ENCODE measurements at regions not wholly inside any gene's neighbourhood (a gene's known extent, or its start where the extent isn't known, plus 50 kb on each side); places are given as distances from the start of the nearest gene placed in this dataset.

DNA sequence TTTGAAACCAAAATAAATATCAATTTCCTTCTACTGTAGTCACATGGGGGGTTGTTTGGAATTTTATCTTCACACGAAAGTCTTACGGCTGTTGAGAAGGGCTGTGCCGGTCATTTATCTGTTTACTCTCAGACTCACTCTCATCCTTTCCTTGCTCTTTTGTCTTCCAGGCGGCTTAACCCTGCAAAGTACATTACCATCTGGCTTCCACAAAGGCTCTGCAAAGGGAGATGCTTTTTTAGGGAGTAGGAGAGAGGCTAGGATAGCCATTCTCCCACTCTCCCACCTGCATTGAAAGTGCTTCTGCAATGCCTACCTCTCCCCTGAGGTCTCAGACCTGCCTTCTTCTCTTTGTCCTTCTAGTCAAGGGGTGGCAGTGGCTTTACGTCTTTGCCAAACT is 247.6 kb downstream of the MEIS1 start:
- Histone ChIP-seq H3K9me3 (ENCODE audit: control insufficient read depth, insufficient read depth, low read length) (no peaks in the 10 kb centered on the region), H2BK120ac (ENCODE audit: low read depth, low read length) (no peak overlapping the region), H3K9me1 (ENCODE audit: insufficient read depth, low read length) (no peaks in the 10 kb centered on the region), H3K4ac (ENCODE audit: low read depth, low read length) (no peak overlapping the region), H3K4me2 (ENCODE audit: low read depth, low read length) (no peak overlapping the region), H2BK15ac (ENCODE audit: low read depth, low read length) (no peak overlapping the region; the same call in 2 of the 3 replicates), H4K8ac (ENCODE audit: low read depth in 2 of 2, low read length in 2 of 2) (no peak overlapping the region), H3K14ac (replicated peaks; ENCODE audit: low read depth, low read length) (no peak overlapping the region), H2AK9ac (replicated peaks; ENCODE audit: low read depth, low read length, poor library complexity) (no peak overlapping the region), H3K18ac (ENCODE audit: low read depth, low read length) (no peak overlapping the region), H3K27ac (ENCODE audit: insufficient read depth, low read length) (no peak overlapping the region), H3K9ac (ENCODE audit: low read depth, low read length) (no peak overlapping the region), H3K27me3 (ENCODE audit: control insufficient read depth, insufficient read depth, low read length) (no peaks in the 10 kb centered on the region), H4K91ac (ENCODE audit: insufficient read depth, low read depth, low read length) (no peak overlapping the region), H3K36me3 (ENCODE audit: control insufficient read depth, insufficient read depth, low read length) (no peaks in the 10 kb centered on the region), H2AFZ (replicated peaks; ENCODE audit: low read length, poor library complexity) (no peak overlapping the region), H3K4me1 (ENCODE audit: control insufficient read depth, insufficient read depth, low read length) (peaks cover 2% of the 10 kb centered on the region), H4K5ac (ENCODE audit: low read depth, low read length) (no peak overlapping the region), H3K79me1 (ENCODE audit: low read depth in 1 of 2, low read length in 2 of 2) (no peaks in the 10 kb centered on the region), H2BK20ac (ENCODE audit: low read depth, low read length) (no peak overlapping the region), H3K56ac (ENCODE audit: extremely low read depth, insufficient read depth, low read length) (no peak overlapping the region), H3K4me3 (ENCODE audit: insufficient read depth, low read depth, low read length) (no peak overlapping the region), H3K23ac (ENCODE audit: low read depth, low read length) (no peak overlapping the region), H2AK5ac (ENCODE audit: low read depth, low read length) (no peak overlapping the region; the same call in 1 of the 2 replicates), H2BK5ac (ENCODE audit: low read depth, low read length, poor library complexity, severe bottlenecking) (no peak overlapping the region), H4K20me1 (ENCODE audit: insufficient read depth, low read length) (no peaks in the 10 kb centered on the region)
- no TSS peak for BruUV-seq (replicated peaks)
- POLR2A ChIA-PET (ENCODE audit: unreplicated experiment), result no interaction called here
- intact Hi-C loops (cut with micrococcal nuclease) (no loop called here), in situ Hi-C loops (cut with MboI; ENCODE audit: low sequenced_read_pairs) (no loop called here), dilution Hi-C loops (cut with HindIII; ENCODE audit: low sequenced_read_pairs, unreplicated experiment) (no loop called here)
- DNase-seq (no peak), ATAC-seq (ENCODE audit: low read depth) (no peak)
- CTCF ChIA-PET, result no interaction called here
- TF ChIP-seq, protein P1, sequence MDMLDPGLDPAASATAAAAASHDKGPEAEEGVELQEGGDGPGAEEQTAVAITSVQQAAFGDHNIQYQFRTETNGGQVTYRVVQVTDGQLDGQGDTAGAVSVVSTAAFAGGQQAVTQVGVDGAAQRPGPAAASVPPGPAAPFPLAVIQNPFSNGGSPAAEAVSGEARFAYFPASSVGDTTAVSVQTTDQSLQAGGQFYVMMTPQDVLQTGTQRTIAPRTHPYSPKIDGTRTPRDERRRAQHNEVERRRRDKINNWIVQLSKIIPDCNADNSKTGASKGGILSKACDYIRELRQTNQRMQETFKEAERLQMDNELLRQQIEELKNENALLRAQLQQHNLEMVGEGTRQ (IDR thresholded peaks at IDR 0.05; ENCODE audit: low read depth, low read length), result no peak
- TF ChIP-seq CHD1 (IDR thresholded peaks at IDR 0.05; ENCODE audit: low read depth, low read length) (no peak), POLR2A (IDR thresholded peaks at IDR 0.05; ENCODE audit: low read depth, low read length) (no peak), MAFK (IDR thresholded peaks at IDR 0.05; ENCODE audit: low read depth, low read length) (no peak)
- no CpG with 5 or more reads among the region's 5 CpGs for WGBS, 2 experiments (ENCODE audit: extremely low coverage in 2 of 2, insufficient read length in 1 of 2)

Data from IMR-90 (cell line).